H9 (cell line): ENCODE measurements at regions not wholly inside any gene's neighbourhood (a gene's known extent, or its start where the extent isn't known, plus 50 kb on each side); places are given as distances from the start of the nearest gene placed in this dataset.

Experiments used
- DNase-seq: peaks from one replicate; pipeline ENCODE4 v3.0.0-alpha.2; 2017
- H2AFZ ChIP-seq: one replicate; pipeline ENCODE4 v1.6.1; 2013; ENCODE audit warnings: mild to moderate bottlenecking, low read length, control low read depth, moderate library complexity
- H2AK5ac ChIP-seq: 2 replicates; pipeline ENCODE4 v1.6.1; 2013; ENCODE audit warnings: low read length, control low read depth, mixed read lengths; ENCODE audit not compliant: insufficient read length
- H2BK120ac ChIP-seq: one replicate; pipeline ENCODE4 v1.6.1; 2013; ENCODE audit warnings: low read depth, mild to moderate bottlenecking, low read length, control low read depth, inconsistent platforms; ENCODE audit not compliant: poor library complexity, severe bottlenecking
- H2BK12ac ChIP-seq: 2 replicates; pipeline ENCODE4 v1.6.1; 2013; ENCODE audit warnings: low read length, control low read depth, mixed read lengths, low read depth; ENCODE audit not compliant: insufficient read length
- H2BK15ac ChIP-seq: 2 replicates; pipeline ENCODE4 v1.6.1; 2013; ENCODE audit warnings: low read depth, low read length, control low read depth
- H2BK20ac ChIP-seq: one replicate; pipeline ENCODE4 v1.6.1; 2013; ENCODE audit warnings: low read depth, mild to moderate bottlenecking, low read length, control low read depth, inconsistent platforms; ENCODE audit not compliant: poor library complexity, severe bottlenecking
- H2BK5ac ChIP-seq: 2 replicates; pipeline ENCODE4 v1.6.1; 2013; ENCODE audit warnings: low read length, control low read depth, mixed read lengths; ENCODE audit not compliant: insufficient read length
- H3K14ac ChIP-seq: 2 replicates; pipeline ENCODE4 v1.6.1; 2013; ENCODE audit warnings: low read length, control low read depth; ENCODE audit not compliant: insufficient read depth
- H3K18ac ChIP-seq: 2 replicates; pipeline ENCODE4 v1.6.1; 2013; ENCODE audit warnings: low read depth, mild to moderate bottlenecking, mixed read lengths, low read length, control low read depth; ENCODE audit not compliant: insufficient read length
- H3K23ac ChIP-seq: 2 replicates; pipeline ENCODE4 v1.6.1; 2013; ENCODE audit warnings: low read length, control low read depth, mixed read lengths, low read depth; ENCODE audit not compliant: insufficient read length
- H3K23me2 ChIP-seq: 2 replicates; pipeline ENCODE4 v1.6.1; 2013; ENCODE audit warnings: low read depth, mild to moderate bottlenecking, mixed read lengths, low read length, control low read depth; ENCODE audit not compliant: insufficient read length, poor library complexity, severe bottlenecking
- H3K27ac ChIP-seq: 2 replicates; pipeline ENCODE4 v1.5.1; 2013; ENCODE audit warnings: low read length, control low read depth, mixed read lengths, low read depth; ENCODE audit not compliant: insufficient read length
- H3K27me3 ChIP-seq: 2 replicates; pipeline ENCODE4 v1.6.1; 2013; ENCODE audit warnings: low read length, control low read depth, inconsistent platforms; ENCODE audit not compliant: insufficient read depth
- H3K4ac ChIP-seq: 2 replicates; pipeline ENCODE4 v1.6.1; 2013; ENCODE audit warnings: low read depth, mild to moderate bottlenecking, control low read depth, inconsistent platforms, low read length, moderate library complexity
- H3K4me1 ChIP-seq: 2 replicates; pipeline ENCODE4 v1.6.1; 2013; ENCODE audit warnings: low read length, control low read depth, inconsistent platforms; ENCODE audit not compliant: insufficient read depth
- H3K4me2 ChIP-seq: 2 replicates; pipeline ENCODE4 v1.6.1; 2013; ENCODE audit warnings: low read length, control low read depth, mixed read lengths; ENCODE audit not compliant: insufficient read length, insufficient read depth
- H3K56ac ChIP-seq: 2 replicates; pipeline ENCODE4 v1.6.1; 2013; ENCODE audit warnings: low read depth, mild to moderate bottlenecking, mixed read lengths, low read length, control low read depth; ENCODE audit not compliant: insufficient read length
- H3K79me1 ChIP-seq: 2 replicates; pipeline ENCODE4 v1.6.1; 2013; ENCODE audit warnings: low read depth, mild to moderate bottlenecking, moderate library complexity, low read length, control low read depth, inconsistent platforms; ENCODE audit not compliant: insufficient read depth, poor library complexity, severe bottlenecking
- H3K79me2 ChIP-seq: 2 replicates; pipeline ENCODE4 v1.6.1; 2013; ENCODE audit warnings: low read length, control low read depth, inconsistent platforms; ENCODE audit not compliant: insufficient read depth
- H3K9ac ChIP-seq: 2 replicates; pipeline ENCODE4 v1.6.1; 2013; ENCODE audit warnings: low read length, control low read depth, mixed read lengths; ENCODE audit not compliant: insufficient read length; ENCODE audit errors: extremely low read depth
- H3K9me3 ChIP-seq: one replicate; pipeline ENCODE4 v1.6.1; 2013; ENCODE audit warnings: low read depth, low read length, inconsistent platforms; ENCODE audit not compliant: control insufficient read depth
- H3T11ph ChIP-seq: one replicate; pipeline ENCODE4 v1.6.1; 2013; ENCODE audit warnings: mild to moderate bottlenecking, low read length, control low read depth, inconsistent platforms
- H4K20me1 ChIP-seq: one replicate; pipeline ENCODE4 v1.6.1; 2013; ENCODE audit not compliant: control insufficient read depth, insufficient read length, insufficient read depth
- H4K5ac ChIP-seq: 2 replicates; pipeline ENCODE4 v1.6.1; 2013; ENCODE audit warnings: low read depth, mild to moderate bottlenecking, mixed read lengths, low read length, control low read depth; ENCODE audit not compliant: insufficient read length
- H4K8ac ChIP-seq: replicated peaks from 2 replicates; pipeline ENCODE4 v1.6.1; 2013; ENCODE audit warnings: low read length, control low read depth, mixed read lengths, low read depth; ENCODE audit not compliant: insufficient read length
- H4K91ac ChIP-seq: 2 replicates; pipeline ENCODE4 v1.6.1; 2013; ENCODE audit warnings: low read depth, mild to moderate bottlenecking, moderate library complexity, mixed read lengths, low read length, control low read depth; ENCODE audit not compliant: insufficient read length
- H3K27ac Mint-ChIP-seq, 3 experiments: 2 replicates in 2 of 3; 3 replicates in 1 of 3; pipeline ENCODE4 v1.8.0; 2020 to 2021; ENCODE audit warnings: mixed read lengths in 3 of 3, mild to moderate bottlenecking in 1 of 3, moderate library complexity in 1 of 3
- H3K27me3 Mint-ChIP-seq: 2 replicates; pipeline ENCODE4 v1.8.0; 2021; ENCODE audit warnings: low read depth, mild to moderate bottlenecking, moderate library complexity, mixed read lengths
- H3K36me3 Mint-ChIP-seq, 3 experiments: 2 replicates in 2 of 3; 3 replicates in 1 of 3; pipeline ENCODE4 v1.8.0; 2020 to 2021; ENCODE audit warnings: low read depth in 3 of 3, mixed read lengths in 3 of 3; ENCODE audit not compliant: insufficient read depth in 1 of 3
- H3K4me1 Mint-ChIP-seq, 2 experiments: 2 replicates each; pipeline ENCODE4 v1.8.0; 2020; ENCODE audit warnings: mixed read lengths in 2 of 2
- H3K4me3 Mint-ChIP-seq, 2 experiments: 2 replicates in 1 of 2; 3 replicates in 1 of 2; pipeline ENCODE4 v1.8.0; 2020 to 2021; ENCODE audit warnings: mild to moderate bottlenecking in 2 of 2, mixed read lengths in 2 of 2, moderate library complexity in 1 of 2
- H3K9me3 Mint-ChIP-seq, 2 experiments: 2 replicates in 1 of 2; 3 replicates in 1 of 2; pipeline ENCODE4 v1.8.0; 2020; ENCODE audit warnings: mild to moderate bottlenecking in 2 of 2, mixed read lengths in 2 of 2, moderate library complexity in 1 of 2
- CTCF ChIP-seq: fragments of 200-600 bp; sonication (generic); conservative IDR thresholded peaks from 3 replicates; pipeline ENCODE4 v1.8.0; 2021; ENCODE audit warnings: antibody characterized with exemption, mild to moderate bottlenecking
- WGBS: extraction: QIAGEN DNeasy Blood & Tissue Kit; methylation state at CpG from one replicate; pipeline ENCODE4 v1.1.7; 2013; ENCODE audit warnings: missing lambda C conversion rate, low lambda C conversion rate, mixed read lengths; ENCODE audit not compliant: insufficient read length; ENCODE audit errors: extremely low coverage; 5-methylcytosine and 5-hydroxymethylcytosine counted together

DNA sequence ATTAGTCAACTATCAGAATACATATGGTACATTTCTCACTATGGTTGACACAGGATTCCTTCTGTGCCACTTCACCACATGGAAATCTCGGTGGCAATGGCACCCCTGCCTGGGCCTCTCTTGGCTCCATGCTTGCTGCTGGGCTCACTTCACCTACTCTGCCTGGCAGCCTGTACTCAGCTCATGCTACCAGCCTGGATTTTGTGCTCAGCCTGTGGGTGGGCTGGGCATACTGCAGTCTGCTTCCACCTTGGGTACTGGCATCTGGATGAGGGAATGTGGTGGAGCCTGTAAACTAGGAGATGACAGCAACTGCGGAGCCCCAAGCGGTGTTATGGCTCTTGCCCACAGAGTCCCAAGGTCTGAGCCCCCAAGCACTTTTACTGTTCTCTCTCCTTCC, 604.1 kb downstream of the MTRR start:
- Histone ChIP-seq H4K5ac (no peak overlapping the region), H3K79me2 (no peaks in the 10 kb centered on the region), H3K56ac (no peak overlapping the region), H3K9me3 (peaks cover 21% of the 10 kb centered on the region), H2AK5ac (no peak overlapping the region), H4K8ac (no peak overlapping the region), H4K20me1 (no peaks in the 10 kb centered on the region), H3K4me1 (no peaks in the 10 kb centered on the region), H3K27me3 (no peaks in the 10 kb centered on the region), H3K9ac (no peak overlapping the region), H2BK15ac (no peak overlapping the region), H3K18ac (no peak overlapping the region), H3K23me2 (no peaks in the 10 kb centered on the region), H2BK120ac (no peak overlapping the region), H2BK20ac (no peak overlapping the region), H3T11ph (no peak overlapping the region), H2AFZ (no peak overlapping the region), H2BK12ac (no peak overlapping the region), H3K4ac (no peak overlapping the region), H3K14ac (no peak overlapping the region), H2BK5ac (no peak overlapping the region), H3K27ac (no peak overlapping the region), H3K23ac (no peak overlapping the region), H3K4me2 (no peak overlapping the region), H3K79me1 (no peaks in the 10 kb centered on the region), H4K91ac (no peak overlapping the region)
- H3K36me3 Mint-ChIP-seq: peaks cover 17 to 35% (median 19%) of the 10 kb centered on the region in 3 experiments
- no peak overlapping the region for H3K4me3 Mint-ChIP-seq
- no peak for DNase-seq
- H3K9me3 Mint-ChIP-seq: peaks cover 28 to 40% of the 10 kb centered on the region in 2 experiments
- no peak overlapping the region for H3K27ac Mint-ChIP-seq
- H3K27me3 Mint-ChIP-seq: no peaks in the 10 kb centered on the region; the same call in 1 of the 2 replicates
- peaks cover 9 to 13% of the 10 kb centered on the region in 2 experiments for H3K4me1 Mint-ChIP-seq
- no CpG with 5 or more reads among the region's 3 CpGs for WGBS
- TF ChIP-seq CTCF: no peak
